HEK293 (cell line): ENCODE measurements at regions not wholly inside any gene's neighbourhood (a gene's known extent, or its start where the extent isn't known, plus 50 kb on each side); places are given as distances from the start of the nearest gene placed in this dataset.

Source experiments
- CTCF ChIA-PET: fragments of 350-600 bp; formaldehyde crosslinking; extraction: SDS; loops from one replicate; lab custom pipeline; 2021; ENCODE audit warnings: antibody characterized with exemption; lab: Yijun Ruan, JAX
- POLR2A ChIA-PET: fragments of 300-600 bp; formaldehyde crosslinking; extraction: SDS; loops from one replicate; lab custom pipeline; 2020; ENCODE audit warnings: antibody characterized with exemption, inconsistent platforms; lab: Yijun Ruan, JAX
- H3K27ac ChIP-seq: fragments of 200-500 bp; sonication (Bioruptor generic); 2 replicates; pipeline ENCODE4 v1.5.1; 2014; ENCODE audit warnings: low read depth, low read length, control low read depth, inconsistent platforms; ENCODE audit errors: extremely low read depth
- H3K36me3 ChIP-seq, 2 experiments: fragments of 200-500 bp in 1 of 2; sonication (Bioruptor generic) in 1 of 2; 1 replicate in 1 of 2; 2 replicates in 1 of 2; pipeline ENCODE4 v1.5.1; 2014 to 2017; ENCODE audit warnings: inconsistent platforms in 2 of 2, low read length in 2 of 2; ENCODE audit not compliant: control insufficient read depth in 2 of 2, insufficient read depth in 1 of 2
- H3K4me1 ChIP-seq: fragments of 200-500 bp; sonication (Bioruptor generic); 2 replicates; pipeline ENCODE4 v1.5.1; 2014; ENCODE audit warnings: mild to moderate bottlenecking, low read length, inconsistent platforms; ENCODE audit not compliant: control insufficient read depth, insufficient read depth
- H3K4me3 ChIP-seq: 2 replicates; pipeline ENCODE4 v1.5.1; 2011; ENCODE audit warnings: low read depth, mild to moderate bottlenecking, control low read depth, low read length, moderate library complexity
- H3K9me3 ChIP-seq: fragments of 200-500 bp; sonication (Bioruptor generic); 2 replicates; pipeline ENCODE4 v1.5.1; 2014; ENCODE audit warnings: low read depth, low read length, inconsistent platforms; ENCODE audit not compliant: control insufficient read depth, insufficient read depth
- AEBP2 ChIP-seq: fragments of 450-650 bp; formaldehyde crosslinking; IDR thresholded peaks from 2 replicates; pipeline ENCODE4 v1.5.1; 2016; ENCODE audit warnings: missing biosample characterization, missing genetic modification characterization, borderline replicate concordance
- FEZF1 ChIP-seq: fragments of 450-650 bp; formaldehyde crosslinking; IDR thresholded peaks from 2 replicates; pipeline ENCODE4 v1.5.1; 2016; ENCODE audit warnings: missing biosample characterization, missing genetic modification characterization
- GFI1B ChIP-seq: fragments of 450-650 bp; formaldehyde crosslinking; IDR thresholded peaks from 2 replicates; pipeline ENCODE4 v1.5.1; 2016; ENCODE audit warnings: missing biosample characterization, missing genetic modification characterization
- PRDM6 ChIP-seq: fragments of 450-650 bp; formaldehyde crosslinking; IDR thresholded peaks from 2 replicates; pipeline ENCODE4 v1.5.1; 2017; ENCODE audit warnings: missing biosample characterization, missing genetic modification characterization
- REST ChIP-seq: fragments of 450-650 bp; formaldehyde crosslinking; IDR thresholded peaks from 2 replicates; pipeline ENCODE4 v1.5.1; 2016; ENCODE audit warnings: missing biosample characterization, missing genetic modification characterization
- SP3 ChIP-seq: fragments of 450-650 bp; formaldehyde crosslinking; IDR thresholded peaks from 2 replicates; pipeline ENCODE4 v1.5.1; 2016; ENCODE audit warnings: missing biosample characterization, missing genetic modification characterization
- ZBTB8A ChIP-seq: fragments of 450-650 bp; formaldehyde crosslinking; IDR thresholded peaks from 2 replicates; pipeline ENCODE4 v1.5.1; 2016; ENCODE audit warnings: missing biosample characterization, missing genetic modification characterization
- ZNF138 ChIP-seq: fragments of 450-650 bp; formaldehyde crosslinking; IDR thresholded peaks from 2 replicates; pipeline ENCODE4 v1.5.1; 2016; ENCODE audit warnings: missing biosample characterization, missing genetic modification characterization, borderline replicate concordance
- ZNF140 ChIP-seq: fragments of 450-650 bp; formaldehyde crosslinking; IDR thresholded peaks from 2 replicates; pipeline ENCODE4 v1.5.1; 2016; ENCODE audit warnings: missing biosample characterization, missing genetic modification characterization
- ZNF169 ChIP-seq: fragments of 450-650 bp; formaldehyde crosslinking; IDR thresholded peaks from 2 replicates; pipeline ENCODE4 v1.5.1; 2016; ENCODE audit warnings: missing biosample characterization, missing genetic modification characterization
- ZNF211 ChIP-seq: fragments of 450-650 bp; formaldehyde crosslinking; IDR thresholded peaks from 2 replicates; pipeline ENCODE4 v1.5.1; 2016; ENCODE audit warnings: low read depth, missing biosample characterization, missing genetic modification characterization
- ZNF302 ChIP-seq: fragments of 450-650 bp; formaldehyde crosslinking; IDR thresholded peaks from 2 replicates; pipeline ENCODE4 v1.5.1; 2016; ENCODE audit warnings: missing biosample characterization, missing genetic modification characterization, low read depth
- ZNF366 ChIP-seq: fragments of 450-650 bp; formaldehyde crosslinking; conservative IDR thresholded peaks from 2 replicates; pipeline ENCODE4 v1.5.1; 2016; ENCODE audit warnings: missing biosample characterization, missing genetic modification characterization
- ZNF621 ChIP-seq: fragments of 450-650 bp; formaldehyde crosslinking; IDR thresholded peaks from 2 replicates; pipeline ENCODE4 v1.5.1; 2017; ENCODE audit warnings: missing biosample characterization, missing genetic modification characterization
- ZNF658 ChIP-seq: fragments of 450-650 bp; formaldehyde crosslinking; IDR thresholded peaks from 2 replicates; pipeline ENCODE4; 2016; ENCODE audit warnings: missing biosample characterization, missing genetic modification characterization
- ZNF692 ChIP-seq: fragments of 450-650 bp; formaldehyde crosslinking; IDR thresholded peaks from 2 replicates; pipeline ENCODE4 v1.5.1; 2016; ENCODE audit warnings: missing biosample characterization, missing genetic modification characterization
- ZNF776 ChIP-seq: fragments of 450-650 bp; formaldehyde crosslinking; IDR thresholded peaks from 2 replicates; pipeline ENCODE4 v1.5.0; 2017; ENCODE audit warnings: missing biosample characterization, missing genetic modification characterization, borderline replicate concordance
- ZNF830 ChIP-seq: fragments of 450-650 bp; IDR thresholded peaks from 2 replicates; pipeline ENCODE4 v1.5.0; 2018; ENCODE audit warnings: missing biosample characterization, missing genetic modification characterization, low read depth, mild to moderate bottlenecking, moderate library complexity
- ZNF837 ChIP-seq: fragments of 450-650 bp; formaldehyde crosslinking; IDR thresholded peaks from 2 replicates; pipeline ENCODE4 v1.5.1; 2016; ENCODE audit warnings: missing biosample characterization, missing genetic modification characterization
- ZSCAN5A ChIP-seq: fragments of 450-650 bp; formaldehyde crosslinking; IDR thresholded peaks from 2 replicates; pipeline ENCODE4 v1.5.1; 2016; ENCODE audit warnings: missing biosample characterization, missing genetic modification characterization
- TF ChIP-seq, protein P1 (sequence below): fragments of 450-650 bp; formaldehyde crosslinking; IDR thresholded peaks from 2 replicates; pipeline ENCODE4 v1.5.1; 2016; ENCODE audit warnings: missing biosample characterization, missing genetic modification characterization
- TF ChIP-seq, protein P2 (sequence below): fragments of 450-650 bp; formaldehyde crosslinking; IDR thresholded peaks from 2 replicates; pipeline ENCODE4 v1.5.1; 2017; ENCODE audit warnings: missing biosample characterization, missing genetic modification characterization
- TF ChIP-seq, protein P3 (sequence below): fragments of 450-650 bp; formaldehyde crosslinking; IDR thresholded peaks from 2 replicates; pipeline ENCODE4 v1.5.1; 2016; ENCODE audit warnings: missing biosample characterization, missing genetic modification characterization

- Histone ChIP-seq H3K9me3 (no peaks in the 10 kb centered on the region), H3K4me3 (no peak overlapping the region), H3K27ac (no peak overlapping the region), H3K4me1 (no peaks in the 10 kb centered on the region), H3K36me3 (no peaks in the 10 kb centered on the region)
- POLR2A ChIA-PET = no interaction called here
- CTCF ChIA-PET = interaction anchor here (0.5 to 1.8 kb wide), 6 partner anchors 15 to 1324 kb away, joined by 3 to 8 read pairs (median 3); no protein-coding TSS in a partner anchor
- TF ChIP-seq ZNF830 (tag by site-specific recombination) (no peak), ZNF366 (tag by site-specific recombination) (no peak), ZNF776 (tag by site-specific recombination) (no peak), ZNF169 (tag by site-specific recombination) (no peak), ZNF302 (tag by site-specific recombination) (no peak), ZNF692 (tag by site-specific recombination) (no peak), REST (tag by site-specific recombination) (no peak), AEBP2 (tag by site-specific recombination) (no peak), ZNF658 (tag by site-specific recombination) (no peak), ZSCAN5A (tag by site-specific recombination) (no peak), PRDM6 (no peak), FEZF1 (tag by site-specific recombination) (no peak)
- TF ChIP-seq, protein P1, sequence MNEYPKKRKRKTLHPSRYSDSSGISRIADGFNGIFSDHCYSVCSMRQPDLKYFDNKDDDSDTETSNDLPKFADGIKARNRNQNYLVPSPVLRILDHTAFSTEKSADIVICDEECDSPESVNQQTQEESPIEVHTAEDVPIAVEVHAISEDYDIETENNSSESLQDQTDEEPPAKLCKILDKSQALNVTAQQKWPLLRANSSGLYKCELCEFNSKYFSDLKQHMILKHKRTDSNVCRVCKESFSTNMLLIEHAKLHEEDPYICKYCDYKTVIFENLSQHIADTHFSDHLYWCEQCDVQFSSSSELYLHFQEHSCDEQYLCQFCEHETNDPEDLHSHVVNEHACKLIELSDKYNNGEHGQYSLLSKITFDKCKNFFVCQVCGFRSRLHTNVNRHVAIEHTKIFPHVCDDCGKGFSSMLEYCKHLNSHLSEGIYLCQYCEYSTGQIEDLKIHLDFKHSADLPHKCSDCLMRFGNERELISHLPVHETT (tag by site-specific recombination) = no peak
Measured at GRCh38 chr11:128047026-128047425, 540.3 kb downstream of the ETS1 start.

DNA sequence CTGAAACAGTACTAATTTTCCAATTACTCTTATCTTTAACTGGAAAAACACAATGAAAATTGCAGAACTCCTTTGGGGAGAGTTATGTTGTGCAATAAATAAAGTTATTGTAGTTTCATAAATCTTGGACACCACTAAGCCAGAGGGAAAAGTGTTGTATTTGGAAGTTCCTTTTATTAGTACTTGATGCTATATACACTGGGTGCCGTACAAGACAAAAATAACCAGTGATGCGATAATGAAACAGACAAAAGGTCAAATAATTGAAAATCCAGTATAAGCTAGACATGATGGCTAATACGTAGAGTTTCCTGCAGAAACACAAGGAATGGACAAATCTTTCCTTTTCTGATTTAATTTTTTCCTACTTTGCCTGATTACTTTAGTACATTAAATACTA is 541.1 kb downstream of the ETS1 start:
- no peaks in the 10 kb centered on the region for H3K4me1 ChIP-seq
- H3K4me3 ChIP-seq = no peak overlapping the region
- CTCF ChIA-PET = interaction anchor here (1.2 kb wide), 1 partner anchor 112 kb away, joined by 5 read pairs; no protein-coding TSS in a partner anchor
- no peak overlapping the region for H3K27ac ChIP-seq
- POLR2A ChIA-PET = no interaction called here
- no peaks in the 10 kb centered on the region for H3K9me3 ChIP-seq
- no peaks in the 10 kb centered on the region for H3K36me3 ChIP-seq
- TF ChIP-seq, protein P2, sequence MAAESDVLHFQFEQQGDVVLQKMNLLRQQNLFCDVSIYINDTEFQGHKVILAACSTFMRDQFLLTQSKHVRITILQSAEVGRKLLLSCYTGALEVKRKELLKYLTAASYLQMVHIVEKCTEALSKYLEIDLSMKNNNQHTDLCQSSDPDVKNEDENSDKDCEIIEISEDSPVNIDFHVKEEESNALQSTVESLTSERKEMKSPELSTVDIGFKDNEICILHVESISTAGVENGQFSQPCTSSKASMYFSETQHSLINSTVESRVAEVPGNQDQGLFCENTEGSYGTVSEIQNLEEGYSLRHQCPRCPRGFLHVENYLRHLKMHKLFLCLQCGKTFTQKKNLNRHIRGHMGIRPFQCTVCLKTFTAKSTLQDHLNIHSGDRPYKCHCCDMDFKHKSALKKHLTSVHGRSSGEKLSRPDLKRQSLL (tag by site-specific recombination) = no peak
- no peak for TF ChIP-seq ZNF837 (tag by site-specific recombination)
- TF ChIP-seq GFI1B (tag by site-specific recombination) = no peak
- no peak for TF ChIP-seq ZBTB8A
- TF ChIP-seq SP3 (tag by site-specific recombination) = no peak
- TF ChIP-seq, protein P3, sequence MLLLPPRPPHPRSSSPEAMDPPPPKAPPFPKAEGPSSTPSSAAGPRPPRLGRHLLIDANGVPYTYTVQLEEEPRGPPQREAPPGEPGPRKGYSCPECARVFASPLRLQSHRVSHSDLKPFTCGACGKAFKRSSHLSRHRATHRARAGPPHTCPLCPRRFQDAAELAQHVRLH = no peak
- TF ChIP-seq ZNF621 (tag by site-specific recombination) = no peak
- no peak for TF ChIP-seq ZNF138 (tag by site-specific recombination)
- no peak for TF ChIP-seq ZNF140
- TF ChIP-seq ZNF211 (tag by site-specific recombination) = no peak
